CD4-positive, alpha-beta T cell treated with Interleukin-4 for 1 hour (primary cell): ENCODE measurements at regions not wholly inside any gene's neighbourhood (a gene's known extent, or its start where the extent isn't known, plus 50 kb on each side); places are given as distances from the start of the nearest gene placed in this dataset.

Experiments used
- DNase-seq, 2 donors: peaks; one replicate each; pipeline ENCODE4 v3.0.0-alpha.2; 2020 to 2022

DNA sequence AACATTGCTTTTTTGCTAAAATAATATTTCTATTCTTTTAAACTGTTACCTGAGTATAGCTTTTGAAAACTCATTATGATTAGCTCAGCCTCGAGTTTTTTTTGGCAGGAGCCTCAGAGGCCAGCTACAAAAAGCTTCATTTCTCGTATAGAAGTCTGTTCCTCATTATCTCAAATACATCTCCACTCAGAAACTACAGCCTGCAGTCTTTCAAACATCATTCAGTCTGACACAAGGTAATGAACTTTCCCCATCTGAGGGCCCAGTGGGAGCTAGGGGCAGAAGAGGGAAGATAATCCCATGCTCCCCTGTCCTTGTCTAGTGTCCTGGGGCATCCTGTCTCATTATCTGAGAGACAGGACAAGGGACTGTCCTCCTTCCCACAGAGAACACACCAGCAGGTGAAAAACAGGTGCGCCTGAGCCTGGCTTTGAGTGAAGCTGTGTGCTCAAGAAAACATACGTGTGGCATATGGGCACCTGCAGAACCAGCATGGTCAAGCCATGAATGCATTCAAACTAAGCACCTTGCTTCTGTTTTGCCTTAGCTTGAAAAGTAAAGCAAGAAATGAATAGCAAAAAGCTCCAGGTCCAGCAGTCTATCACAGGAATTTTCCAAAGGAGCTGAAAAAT is 247.5 kb downstream of the MREG start:
- no peak for DNase-seq

- peak in 1 of 2 donors; percentile 54 for DNase-seq
These were observed 248.8 kb downstream of the MREG start for GRCh38 chr2:215764441-215765048.

DNA sequence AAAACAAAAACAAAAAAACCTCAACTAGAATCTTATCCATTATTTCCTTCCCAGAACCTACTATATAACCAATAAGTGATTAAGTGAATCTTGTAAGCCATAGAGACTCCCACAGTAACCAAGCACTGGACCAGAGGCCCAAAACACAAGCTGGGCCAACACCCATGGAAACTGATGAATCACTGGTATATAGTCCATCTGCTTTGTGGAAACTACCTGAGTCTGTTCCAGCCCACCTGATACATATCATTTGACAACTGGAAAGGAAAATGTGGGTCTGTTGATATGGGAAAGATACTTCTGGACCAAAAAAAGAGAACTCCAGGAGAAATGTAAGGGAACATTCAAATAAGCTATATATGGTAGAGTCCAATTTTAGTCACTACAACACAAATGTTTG is 252.8 kb downstream of the MREG start:
- no peak for DNase-seq

DNA sequence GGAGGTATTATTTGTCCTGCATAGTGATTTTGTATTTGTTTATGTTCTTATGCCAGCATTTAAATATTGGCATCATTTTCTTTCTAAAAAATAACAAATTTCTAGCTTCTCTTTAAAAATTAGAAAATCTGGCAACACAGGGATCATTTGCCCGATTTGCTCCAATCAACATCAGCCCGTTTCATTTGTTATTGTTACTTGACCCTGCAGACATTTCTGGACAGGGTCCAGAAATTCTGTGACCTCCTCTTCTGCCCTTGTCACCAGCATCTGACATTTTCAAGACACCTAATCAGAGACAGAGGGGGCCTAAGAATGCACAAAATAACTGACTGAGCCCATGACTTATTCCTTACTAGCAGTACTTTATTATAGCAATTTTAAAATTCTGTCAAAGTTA is 253.3 kb downstream of the MREG start:
- DNase-seq: no peak

DNA sequence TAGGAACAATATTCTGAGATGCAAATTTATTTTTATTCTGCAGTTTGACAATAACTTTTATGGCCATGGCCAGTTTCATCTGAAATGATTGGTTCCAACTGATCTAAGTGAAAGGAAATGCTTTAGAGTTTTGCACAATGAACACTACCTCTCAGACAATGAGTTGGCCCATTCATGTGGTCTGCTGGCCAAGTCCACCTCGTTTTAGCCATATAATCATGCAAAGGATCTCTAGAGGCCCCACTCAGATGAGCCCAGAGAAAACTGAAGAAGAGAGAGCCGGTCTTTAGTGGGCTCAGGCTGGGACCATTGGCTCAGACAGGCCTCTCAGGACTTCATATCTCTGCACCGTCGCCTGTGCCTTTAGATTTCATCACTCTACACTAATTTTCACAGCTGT is 254.7 kb downstream of the MREG start:
- DNase-seq: no peak

- DNase-seq: no peak
These were observed 257.0 kb downstream of the MREG start for GRCh38 chr2:215756346-215756730.

- no peak for DNase-seq
These were observed 257.6 kb downstream of the MREG start for GRCh38 chr2:215755641-215756345.

DNA sequence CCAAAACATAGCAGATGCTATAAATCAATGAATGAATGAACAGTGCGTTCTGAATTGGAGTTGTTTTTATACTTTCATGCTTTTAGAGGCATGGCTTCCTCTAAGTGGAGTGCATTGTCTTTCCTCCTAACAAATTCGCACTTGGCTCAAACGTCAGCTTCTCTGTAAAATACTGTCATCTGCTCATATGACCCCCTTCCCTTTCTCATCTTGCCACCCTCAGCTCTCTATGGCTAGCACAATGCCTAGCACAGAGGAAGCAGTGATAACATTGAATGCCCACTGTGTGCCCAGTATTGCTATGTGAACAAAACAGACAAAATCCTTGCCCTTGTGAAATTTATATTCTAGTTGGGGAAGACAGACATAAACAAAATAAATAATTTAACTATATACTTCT is 258.8 kb downstream of the MREG start:
- DNase-seq: peak in 1 of 2 donors; percentile 17

- no peak for DNase-seq
These were observed 259.5 kb downstream of the MREG start for GRCh38 chr2:215753808-215754207.

GRCh38 chr2:215752991-215753390 is 260.4 kb downstream of the MREG start:
- no peak for DNase-seq

DNA sequence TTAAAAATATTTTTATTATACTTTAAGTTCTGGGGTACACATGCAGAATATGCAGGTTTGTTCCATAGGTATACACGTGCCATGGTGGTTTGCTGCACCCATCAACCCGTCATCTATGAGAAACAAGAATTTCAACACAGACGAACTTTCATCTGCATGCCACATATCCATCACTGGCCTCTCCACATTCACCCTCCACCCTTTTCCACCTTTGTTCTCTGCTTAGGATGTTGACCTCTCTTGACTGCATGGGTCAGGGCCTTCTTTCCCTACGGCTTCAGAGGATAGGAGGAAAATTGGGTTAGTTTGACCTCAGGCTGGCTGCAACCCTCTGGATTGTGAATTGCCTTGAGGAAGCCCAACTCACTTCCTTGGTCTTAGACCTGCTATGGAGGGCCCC is 260.9 kb downstream of the MREG start:
- no peak for DNase-seq

GRCh38 chr2:215751911-215752272 is 261.5 kb downstream of the MREG start:
- DNase-seq: no peak

GRCh38 chr2:215751200-215751910 is 262.0 kb downstream of the MREG start:
- DNase-seq: no peak

- DNase-seq: no peak
These were observed 262.6 kb downstream of the MREG start for GRCh38 chr2:215750763-215751162.

DNA sequence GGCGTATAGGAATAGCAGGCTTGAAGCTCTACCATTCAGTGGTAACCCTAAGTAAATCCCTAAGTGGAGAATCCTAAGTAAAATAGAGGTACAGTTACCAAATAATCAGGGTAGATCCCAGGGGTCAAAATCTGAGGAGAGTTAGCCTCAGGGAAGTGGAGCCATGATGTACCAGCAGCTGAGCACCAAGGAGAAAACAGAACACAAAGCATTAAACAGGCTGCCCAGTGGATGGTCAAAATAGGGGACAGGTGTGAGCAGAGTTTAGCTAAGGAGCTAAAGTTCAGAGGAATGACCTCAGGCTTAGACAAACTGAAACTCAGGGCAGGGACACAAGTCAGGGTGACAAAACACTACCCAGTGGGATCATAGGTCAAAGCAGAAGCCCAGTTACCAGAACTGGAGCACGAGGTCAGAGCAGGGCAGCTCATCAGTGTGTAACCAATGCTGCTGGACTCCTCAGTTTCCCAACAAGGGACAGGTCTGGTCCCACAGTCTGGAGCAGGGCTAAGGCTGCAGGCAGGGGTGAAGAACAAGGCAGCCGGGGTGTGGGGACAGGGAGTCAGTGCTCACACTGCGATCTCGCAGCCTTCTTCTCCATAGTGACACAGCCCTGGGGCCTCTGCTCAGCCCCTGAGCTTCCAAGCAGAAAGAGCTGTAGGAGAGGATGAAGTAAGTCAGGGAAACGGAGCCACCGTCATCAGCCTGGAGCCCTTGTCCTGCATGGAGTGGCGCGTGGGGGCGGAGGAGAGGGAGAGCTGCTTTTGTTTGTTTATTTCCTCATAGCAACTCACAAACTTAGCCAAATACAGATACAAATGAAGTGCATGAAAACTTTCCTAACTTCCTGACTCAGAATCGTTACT is 264.0 kb downstream of the MREG start:
- peak in 1 of 2 donors; percentile 78 for DNase-seq

GRCh38 chr2:215748446-215748845 is 264.9 kb downstream of the MREG start:
- DNase-seq: peak in 1 of 2 donors; percentile 73

DNA sequence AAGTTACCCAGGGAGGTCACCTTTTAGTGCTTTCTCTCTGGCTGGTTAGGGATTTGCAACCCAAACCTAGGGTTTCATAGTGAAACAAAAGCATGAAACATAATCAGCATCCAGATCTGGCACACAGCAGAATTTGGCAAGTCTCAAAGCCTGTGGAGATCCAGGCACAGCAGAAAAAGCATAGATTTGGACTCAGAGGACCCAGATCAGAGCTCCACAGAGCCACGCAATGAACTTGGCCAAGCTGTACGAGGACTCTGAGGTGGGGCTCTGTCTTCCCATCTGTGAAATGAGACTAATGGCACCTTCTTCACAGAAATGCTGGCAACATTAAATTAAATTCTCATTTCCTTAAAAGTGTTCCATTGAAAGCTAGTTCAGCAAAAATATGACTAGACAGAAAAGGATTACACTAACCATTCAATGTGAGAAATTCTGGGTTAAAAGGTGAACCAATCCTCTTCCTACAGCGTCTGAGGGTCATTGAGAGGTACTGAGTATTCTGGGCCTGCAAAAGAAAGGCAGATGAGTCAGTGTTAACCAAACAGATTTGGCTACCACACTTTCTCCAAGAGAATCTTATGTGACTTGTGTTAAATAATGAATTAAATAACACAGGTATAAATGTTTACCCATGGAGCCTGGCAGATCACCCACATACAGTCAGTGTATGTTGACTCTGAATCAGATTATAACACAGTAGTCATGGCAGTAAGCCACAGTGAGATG is 266.3 kb downstream of the MREG start:
- no peak for DNase-seq

DNA sequence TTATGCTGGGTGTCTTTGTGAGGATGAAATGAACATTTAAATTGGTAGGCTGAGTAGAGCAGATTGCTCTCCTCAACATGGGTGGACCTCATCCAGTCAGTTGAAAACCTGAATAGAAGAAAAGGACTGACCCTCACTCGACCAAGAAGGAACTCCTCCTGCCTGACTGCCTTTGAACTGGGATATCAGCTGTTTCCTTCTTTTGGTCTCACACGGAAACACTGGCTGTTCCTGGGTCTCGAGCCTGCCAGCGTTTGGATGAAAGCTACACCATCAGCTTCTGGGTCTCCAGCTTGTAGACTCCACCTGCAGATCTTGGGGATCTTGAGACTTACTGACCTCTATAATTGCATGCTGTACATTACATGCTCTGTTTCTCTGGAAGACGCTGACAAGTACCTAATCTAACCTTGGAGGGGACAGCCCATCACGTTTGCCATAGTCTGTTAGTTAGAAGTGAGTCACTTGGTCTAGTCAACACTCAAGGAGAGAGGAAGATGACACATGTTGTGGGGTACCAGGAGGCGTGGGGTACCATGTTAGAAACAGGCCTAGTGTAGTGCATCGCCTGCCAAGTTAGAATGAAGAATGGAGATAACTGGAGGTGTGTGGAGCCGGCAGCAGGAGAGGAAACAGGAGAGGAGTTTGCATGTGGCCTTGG is 267.0 kb downstream of the MREG start:
- DNase-seq: peak in 1 of 2 donors; percentile 22

GRCh38 chr2:215745331-215745730 is 268.0 kb downstream of the MREG start:
- DNase-seq: no peak

DNA sequence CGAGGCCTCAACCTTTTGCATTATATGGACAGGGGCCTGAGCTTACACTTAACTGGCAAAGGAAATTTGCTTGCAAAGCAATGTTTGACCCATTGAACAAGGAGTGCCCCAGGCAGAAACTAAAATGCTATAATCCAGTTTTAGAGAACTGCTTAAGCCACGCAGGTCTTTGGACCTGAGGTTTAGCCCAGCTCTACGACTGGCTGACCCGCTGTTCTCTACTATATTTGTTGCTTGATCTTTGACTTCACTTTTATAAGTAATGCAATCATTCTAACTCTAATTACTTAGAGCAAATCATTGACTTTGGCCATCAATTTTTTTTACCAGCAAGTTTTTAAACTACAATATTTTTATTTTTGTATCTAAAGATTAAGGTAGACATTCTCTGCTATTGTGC is 268.8 kb downstream of the MREG start:
- DNase-seq: no peak

DNA sequence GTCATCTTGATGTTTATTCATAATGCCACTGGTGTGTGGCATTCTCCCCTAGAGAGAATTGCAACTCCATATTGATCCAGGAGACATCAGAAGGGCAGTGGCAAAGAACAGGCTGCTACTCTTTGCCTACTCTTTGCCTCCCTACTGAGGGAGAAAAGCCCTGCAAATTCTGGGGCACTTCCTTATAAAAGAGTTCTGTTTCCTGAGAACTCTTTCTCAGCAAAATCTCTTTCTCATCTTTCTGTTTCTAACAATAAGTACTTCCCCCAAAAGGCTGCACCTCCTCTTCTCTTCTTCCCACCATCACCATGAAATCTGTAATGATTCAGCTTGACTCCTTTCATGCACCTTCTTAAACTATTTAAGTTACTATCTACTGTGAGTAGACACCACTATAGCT is 270.3 kb downstream of the MREG start:
- DNase-seq: no peak

DNA sequence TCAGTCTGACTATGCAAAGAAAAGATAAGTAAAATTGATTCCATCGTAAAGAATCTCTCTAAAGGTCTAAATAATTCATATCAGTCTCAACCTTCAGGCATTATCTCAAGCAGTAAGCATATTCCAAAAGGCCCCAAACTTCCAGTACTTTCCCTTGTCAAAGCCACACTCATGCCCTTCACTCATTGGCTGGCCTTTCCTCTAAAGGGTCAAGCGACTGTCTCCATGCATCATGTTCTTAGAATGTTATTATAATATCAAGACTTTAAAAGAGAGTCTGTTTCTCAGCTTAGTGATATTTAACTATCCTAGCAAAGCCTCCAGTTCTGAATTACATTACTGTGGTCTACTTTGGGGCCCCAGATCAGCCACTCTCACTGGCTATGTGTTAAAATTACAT is 271.3 kb downstream of the MREG start:
- no peak for DNase-seq
